ENCODE measurements at regions not wholly inside any gene's neighbourhood (a gene's known extent, or its start where the extent isn't known, plus 50 kb on each side); places are given as distances from the start of the nearest gene placed in this dataset.

DNA sequence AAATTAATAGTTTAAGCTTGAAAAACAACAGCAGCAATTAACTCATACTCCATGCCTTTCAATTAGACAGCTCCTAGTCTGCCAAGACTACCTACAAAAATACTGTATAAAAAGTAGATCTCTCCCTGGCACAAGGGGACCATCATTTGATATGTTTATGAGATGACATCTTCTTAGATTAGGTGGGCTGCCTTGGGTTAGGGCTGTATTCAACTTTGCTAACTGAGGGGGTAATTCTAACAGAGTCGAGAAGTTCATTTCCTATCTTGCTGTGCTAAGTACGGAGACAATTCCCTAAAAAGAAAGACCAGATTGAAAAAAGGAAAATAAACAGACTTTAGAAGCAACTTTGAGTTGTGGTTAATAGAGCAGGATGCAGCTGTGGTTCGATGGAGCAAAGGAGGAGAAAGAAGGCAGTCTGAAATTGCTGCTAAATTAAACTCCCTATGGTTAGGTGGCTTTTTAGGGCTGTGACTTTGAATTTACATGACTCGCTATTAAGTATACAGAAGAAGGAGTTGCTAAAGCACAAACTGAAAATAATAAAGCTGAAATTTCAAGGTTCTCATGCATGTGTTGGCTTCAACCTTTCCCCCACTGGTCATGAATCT is 75.4 kb downstream of the CDC7 start:
- H3K9ac ChIP-seq (ENCODE audit: low read length in 5 of 5): no peak overlapping the region
- no peaks in the 10 kb centered on the region for H3K9me3 ChIP-seq (ENCODE audit: control insufficient read depth in 5 of 5, low read length in 5 of 5)
- H3K27me3 ChIP-seq (ENCODE audit: control insufficient read depth in 5 of 5, insufficient read depth in 4 of 5, low read length in 5 of 5): no peaks in the 10 kb centered on the region
- no peaks in the 10 kb centered on the region for H3K36me3 ChIP-seq (ENCODE audit: control insufficient read depth in 5 of 5, insufficient read depth in 5 of 5, low read length in 5 of 5)
- H3K27ac ChIP-seq (ENCODE audit: low read depth, low read length): no peak overlapping the region
- H3K4me1 ChIP-seq (ENCODE audit: control insufficient read depth in 5 of 5, insufficient read depth in 5 of 5, low read length in 5 of 5): peaks cover 0 to 16% (median 12%) of the 10 kb centered on the region in 5 donors
- no peak overlapping the region for H3K4me3 ChIP-seq (ENCODE audit: low read depth in 1 of 5, low read length in 5 of 5)

DNA sequence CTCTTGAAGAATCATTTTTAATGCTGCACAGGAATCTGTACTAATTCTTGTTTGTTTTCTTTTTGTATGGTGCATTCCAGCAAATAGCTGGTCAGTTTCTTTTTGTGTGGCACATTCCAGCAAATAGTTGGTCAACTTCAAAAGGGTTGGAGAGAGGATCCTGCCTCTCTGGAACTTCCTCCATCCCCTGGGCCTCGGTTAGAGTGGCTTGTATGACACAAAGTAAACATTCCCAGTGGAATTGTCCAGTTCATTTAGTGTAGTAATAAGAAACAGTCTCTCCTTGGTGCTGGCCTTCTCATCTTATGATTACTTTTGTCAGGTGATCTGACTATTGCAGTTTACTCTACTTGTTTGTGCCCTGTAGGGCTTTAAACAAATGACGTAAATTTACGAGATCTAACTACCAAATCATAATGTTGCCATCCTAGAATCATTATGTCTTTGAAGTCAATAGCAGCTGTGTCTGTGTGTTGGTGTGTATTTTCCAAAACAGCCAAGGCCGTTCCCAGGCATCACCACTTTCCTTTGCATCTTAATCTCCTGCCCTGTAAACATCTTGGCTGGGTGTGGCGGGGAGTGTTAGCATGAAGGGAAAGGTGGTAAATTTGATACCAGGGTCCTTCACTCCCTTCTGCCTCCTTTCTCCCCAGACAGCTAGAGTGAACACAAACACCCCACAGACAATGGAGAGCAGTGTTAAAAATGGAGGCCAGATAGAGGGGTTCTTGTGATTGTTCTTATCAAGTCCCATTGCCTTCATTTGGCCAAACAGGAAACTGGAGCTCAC is 77.9 kb downstream of the CDC7 start:
- no peaks in the 10 kb centered on the region for H3K27me3 ChIP-seq (ENCODE audit: control insufficient read depth in 5 of 5, insufficient read depth in 4 of 5, low read length in 5 of 5)
- H3K9ac ChIP-seq (ENCODE audit: low read length in 5 of 5): no peak overlapping the region
- no peaks in the 10 kb centered on the region for H3K9me3 ChIP-seq (ENCODE audit: control insufficient read depth in 5 of 5, low read length in 5 of 5)
- H3K4me3 ChIP-seq (ENCODE audit: low read depth in 1 of 5, low read length in 5 of 5): no peak overlapping the region
- H3K27ac ChIP-seq (ENCODE audit: low read depth, low read length): no peak overlapping the region
- H3K4me1 ChIP-seq (ENCODE audit: control insufficient read depth in 5 of 5, insufficient read depth in 5 of 5, low read length in 5 of 5): peaks cover 0 to 12% (median 3%) of the 10 kb centered on the region in 5 donors
- no peaks in the 10 kb centered on the region for H3K36me3 ChIP-seq (ENCODE audit: control insufficient read depth in 5 of 5, insufficient read depth in 5 of 5, low read length in 5 of 5)

DNA sequence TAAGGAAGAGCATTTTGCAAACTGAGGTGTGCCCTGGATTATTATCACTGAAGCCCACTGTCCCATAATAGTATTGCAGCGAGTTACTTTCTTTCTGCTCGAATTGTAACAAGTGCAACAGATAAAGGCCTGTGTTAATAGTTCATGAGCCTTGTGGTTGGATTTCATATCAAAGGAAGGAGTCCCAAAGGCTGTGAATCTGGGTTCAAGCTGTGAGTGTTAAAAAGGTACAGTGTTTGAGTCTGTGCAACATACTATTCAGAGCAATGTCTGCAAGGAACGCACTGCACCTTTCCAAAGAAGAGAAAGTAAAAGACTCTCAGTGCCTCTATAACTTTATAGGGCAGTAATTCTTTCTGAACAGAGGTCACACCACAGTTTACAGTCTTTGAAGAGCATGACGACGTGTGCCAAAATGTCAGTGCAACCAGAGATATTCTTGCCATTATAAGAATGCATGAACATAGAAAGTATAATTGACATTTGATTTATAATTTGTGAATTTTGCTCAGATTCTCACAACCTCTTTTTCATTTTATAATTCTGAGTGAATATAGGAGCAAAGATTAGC is 79.1 kb downstream of the CDC7 start:
- no peak overlapping the region for H3K9ac ChIP-seq (ENCODE audit: low read length in 5 of 5)
- H3K4me3 ChIP-seq (ENCODE audit: low read depth in 1 of 5, low read length in 5 of 5): no peak overlapping the region
- peaks cover 0 to 12% (median 5%) of the 10 kb centered on the region in 5 donors for H3K4me1 ChIP-seq (ENCODE audit: control insufficient read depth in 5 of 5, insufficient read depth in 5 of 5, low read length in 5 of 5)
- no peaks in the 10 kb centered on the region for H3K36me3 ChIP-seq (ENCODE audit: control insufficient read depth in 5 of 5, insufficient read depth in 5 of 5, low read length in 5 of 5)
- no peaks in the 10 kb centered on the region for H3K9me3 ChIP-seq (ENCODE audit: control insufficient read depth in 5 of 5, low read length in 5 of 5)
- H3K27ac ChIP-seq (ENCODE audit: low read depth, low read length): no peak overlapping the region
- no peaks in the 10 kb centered on the region for H3K27me3 ChIP-seq (ENCODE audit: control insufficient read depth in 5 of 5, insufficient read depth in 4 of 5, low read length in 5 of 5)

DNA sequence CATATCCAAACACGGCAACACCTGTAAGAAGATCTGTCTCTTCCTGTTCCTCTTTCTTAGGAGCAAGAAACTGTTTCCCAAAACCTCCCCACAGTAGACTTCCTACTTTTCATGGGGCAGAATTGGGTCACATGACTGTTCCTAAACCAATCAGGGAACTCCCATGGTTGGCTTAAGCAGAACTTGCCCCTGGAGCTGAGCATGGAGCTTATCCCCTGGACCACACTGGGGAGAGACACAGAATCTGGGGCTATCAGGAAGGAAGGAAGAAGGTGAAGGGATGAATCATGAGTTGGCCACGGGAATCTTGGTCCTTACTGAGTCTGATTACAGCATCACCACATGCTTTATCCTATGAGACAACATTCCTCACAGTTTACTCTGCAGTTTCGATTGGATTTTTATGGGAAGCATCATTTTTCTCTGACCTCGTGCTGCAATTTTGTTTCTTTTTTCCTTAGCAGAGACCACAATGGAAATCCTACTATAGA is 81.8 kb downstream of the CDC7 start:
- peaks cover 2 to 12% (median 8%) of the 10 kb centered on the region in 5 donors for H3K4me1 ChIP-seq (ENCODE audit: control insufficient read depth in 5 of 5, insufficient read depth in 5 of 5, low read length in 5 of 5)
- H3K36me3 ChIP-seq (ENCODE audit: control insufficient read depth in 5 of 5, insufficient read depth in 5 of 5, low read length in 5 of 5): no peaks in the 10 kb centered on the region
- no peaks in the 10 kb centered on the region for H3K27me3 ChIP-seq (ENCODE audit: control insufficient read depth in 5 of 5, insufficient read depth in 4 of 5, low read length in 5 of 5)
- H3K4me3 ChIP-seq (ENCODE audit: low read depth in 1 of 5, low read length in 5 of 5): no peak overlapping the region
- no peaks in the 10 kb centered on the region for H3K9me3 ChIP-seq (ENCODE audit: control insufficient read depth in 5 of 5, low read length in 5 of 5)
- H3K9ac ChIP-seq (ENCODE audit: low read length in 5 of 5): no peak overlapping the region
- H3K27ac ChIP-seq (ENCODE audit: low read depth, low read length): peak overlapping the region; percentile 3

DNA sequence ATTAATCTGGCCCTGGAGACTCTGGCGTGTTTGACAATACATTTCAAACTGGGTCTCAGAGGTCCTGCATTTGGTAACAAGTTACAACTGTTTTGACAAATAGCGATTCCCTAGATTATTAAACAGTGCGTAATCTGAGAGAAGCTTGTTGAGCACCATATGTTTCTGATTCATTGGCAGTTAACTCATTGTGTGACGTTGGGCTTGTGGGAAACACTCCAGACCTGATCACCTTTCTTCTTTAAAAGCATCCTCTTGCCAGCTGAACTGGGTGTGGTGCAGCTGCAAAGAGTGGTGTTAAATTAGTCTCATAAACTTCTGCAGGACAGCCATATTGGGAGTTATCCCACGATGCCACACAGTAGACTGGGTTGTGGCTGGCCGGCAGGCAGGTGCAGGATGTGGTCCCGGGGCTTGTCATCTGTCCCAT is 82.7 kb downstream of the CDC7 start:
- no peak overlapping the region for H3K27ac ChIP-seq (ENCODE audit: low read depth, low read length)
- H3K4me3 ChIP-seq (ENCODE audit: low read depth in 1 of 5, low read length in 5 of 5): no peak overlapping the region
- H3K4me1 ChIP-seq (ENCODE audit: control insufficient read depth in 5 of 5, insufficient read depth in 5 of 5, low read length in 5 of 5): peaks cover 2 to 12% (median 8%) of the 10 kb centered on the region in 5 donors
- H3K27me3 ChIP-seq (ENCODE audit: control insufficient read depth in 5 of 5, insufficient read depth in 4 of 5, low read length in 5 of 5): no peaks in the 10 kb centered on the region
- H3K9me3 ChIP-seq (ENCODE audit: control insufficient read depth in 5 of 5, low read length in 5 of 5): no peaks in the 10 kb centered on the region
- H3K9ac ChIP-seq (ENCODE audit: low read length in 5 of 5): no peak overlapping the region
- H3K36me3 ChIP-seq (ENCODE audit: control insufficient read depth in 5 of 5, insufficient read depth in 5 of 5, low read length in 5 of 5): no peaks in the 10 kb centered on the region

DNA sequence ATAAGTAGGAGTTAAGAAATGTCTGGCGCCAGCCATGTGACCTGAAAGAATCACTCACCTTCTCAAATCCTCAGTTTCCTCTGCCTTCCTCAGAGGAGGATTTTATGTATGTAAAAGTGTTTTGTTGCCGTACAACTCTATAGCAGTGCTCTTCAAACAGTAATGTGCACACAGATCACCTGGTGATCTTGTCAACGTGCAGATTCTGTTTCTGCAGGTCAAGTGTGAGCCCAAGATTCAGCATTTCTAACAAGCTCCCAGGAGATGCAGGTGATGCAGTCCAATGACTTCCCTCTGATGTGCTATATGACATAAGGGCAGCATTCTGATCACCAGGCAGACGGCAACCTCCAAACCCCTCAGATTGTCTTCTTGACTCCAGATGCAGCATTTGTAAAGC is 83.7 kb downstream of the CDC7 start:
- no peak overlapping the region for H3K4me3 ChIP-seq (ENCODE audit: low read depth in 1 of 5, low read length in 5 of 5)
- no peaks in the 10 kb centered on the region for H3K36me3 ChIP-seq (ENCODE audit: control insufficient read depth in 5 of 5, insufficient read depth in 5 of 5, low read length in 5 of 5)
- no peaks in the 10 kb centered on the region for H3K27me3 ChIP-seq (ENCODE audit: control insufficient read depth in 5 of 5, insufficient read depth in 4 of 5, low read length in 5 of 5)
- peaks cover 2 to 12% (median 8%) of the 10 kb centered on the region in 5 donors for H3K4me1 ChIP-seq (ENCODE audit: control insufficient read depth in 5 of 5, insufficient read depth in 5 of 5, low read length in 5 of 5)
- no peak overlapping the region for H3K9ac ChIP-seq (ENCODE audit: low read length in 5 of 5)
- no peaks in the 10 kb centered on the region for H3K9me3 ChIP-seq (ENCODE audit: control insufficient read depth in 5 of 5, low read length in 5 of 5)
- no peak overlapping the region for H3K27ac ChIP-seq (ENCODE audit: low read depth, low read length)

DNA sequence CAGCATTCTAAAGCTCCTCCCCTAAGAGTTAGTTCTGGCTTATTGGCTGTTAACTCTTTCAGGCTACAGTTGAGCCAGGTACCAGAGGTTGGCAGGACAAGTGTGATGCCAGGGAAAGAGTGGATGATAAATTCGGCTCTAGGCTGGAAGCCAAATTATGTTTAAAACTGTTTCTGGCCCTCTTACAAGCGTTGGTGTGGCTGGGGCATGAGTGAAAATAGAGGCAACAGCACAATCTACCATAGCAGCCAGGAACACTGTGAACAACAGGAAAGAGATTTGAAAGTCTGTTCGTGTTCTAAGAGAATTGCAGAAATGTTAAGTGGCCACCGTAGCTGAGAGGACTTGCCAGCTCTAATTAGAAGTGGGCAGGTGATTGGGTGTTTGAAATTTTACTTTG is 84.2 kb downstream of the CDC7 start:
- Histone ChIP-seq H3K9me3 (ENCODE audit: control insufficient read depth in 5 of 5, low read length in 5 of 5) (no peaks in the 10 kb centered on the region), H3K9ac (ENCODE audit: low read length in 5 of 5) (no peak overlapping the region), H3K27me3 (ENCODE audit: control insufficient read depth in 5 of 5, insufficient read depth in 4 of 5, low read length in 5 of 5) (no peaks in the 10 kb centered on the region), H3K27ac (ENCODE audit: low read depth, low read length) (no peak overlapping the region), H3K36me3 (ENCODE audit: control insufficient read depth in 5 of 5, insufficient read depth in 5 of 5, low read length in 5 of 5) (no peaks in the 10 kb centered on the region), H3K4me3 (ENCODE audit: low read depth in 1 of 5, low read length in 5 of 5) (no peak overlapping the region), H3K4me1 (ENCODE audit: control insufficient read depth in 5 of 5, insufficient read depth in 5 of 5, low read length in 5 of 5) (peaks cover 2 to 8% (median 7%) of the 10 kb centered on the region in 5 donors)

DNA sequence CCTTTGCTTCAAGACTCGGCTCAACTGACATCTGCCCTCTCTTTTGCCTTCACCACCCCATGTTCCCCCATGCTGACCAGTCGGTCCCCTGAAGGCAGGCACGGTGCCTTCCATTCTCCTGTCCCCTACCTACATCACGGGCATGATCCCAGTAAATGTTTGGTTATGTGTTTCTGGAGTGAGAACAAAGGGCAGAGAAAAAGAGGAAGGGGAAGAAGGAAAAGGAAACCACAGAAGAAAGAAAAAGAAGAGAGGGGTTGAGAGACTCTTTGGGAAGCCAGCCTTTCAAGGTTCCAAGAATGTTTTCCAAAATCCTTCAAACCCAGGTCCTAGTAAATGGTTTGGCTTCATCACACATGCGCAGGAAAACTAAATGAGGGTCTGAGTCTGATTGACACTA is 84.9 kb downstream of the CDC7 start:
- Histone ChIP-seq H3K4me3 (ENCODE audit: low read depth in 1 of 5, low read length in 5 of 5) (no peak overlapping the region), H3K27ac (ENCODE audit: low read depth, low read length) (no peak overlapping the region)

DNA sequence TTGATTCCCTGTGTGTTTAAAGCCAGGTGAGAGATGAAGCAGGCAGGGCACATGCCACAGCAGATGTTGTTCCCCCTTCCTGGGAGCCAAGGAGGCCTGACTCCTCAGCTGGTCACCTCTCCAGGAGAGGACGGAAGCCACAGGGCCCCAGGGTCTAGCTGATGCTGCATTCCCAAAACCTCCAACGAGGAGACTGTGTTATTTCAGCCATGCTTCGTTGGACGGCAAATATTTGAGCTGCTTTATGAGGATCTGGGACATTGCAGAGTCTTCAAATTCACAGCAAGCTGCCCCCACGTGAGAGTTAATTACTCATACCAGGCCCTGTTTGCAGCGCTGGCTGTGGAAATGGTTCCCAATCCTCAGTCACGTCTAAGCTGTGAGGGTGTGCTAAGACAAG is 85.3 kb downstream of the CDC7 start:
- Histone ChIP-seq H3K9ac (ENCODE audit: low read length in 5 of 5) (no peak overlapping the region), H3K36me3 (ENCODE audit: control insufficient read depth in 5 of 5, insufficient read depth in 5 of 5, low read length in 5 of 5) (no peaks in the 10 kb centered on the region), H3K9me3 (ENCODE audit: control insufficient read depth in 5 of 5, low read length in 5 of 5) (no peaks in the 10 kb centered on the region), H3K4me1 (ENCODE audit: control insufficient read depth in 5 of 5, insufficient read depth in 5 of 5, low read length in 5 of 5) (peaks cover 2 to 9% (median 9%) of the 10 kb centered on the region in 5 donors), H3K27ac (ENCODE audit: low read depth, low read length) (no peak overlapping the region), H3K4me3 (ENCODE audit: low read depth in 1 of 5, low read length in 5 of 5) (no peak overlapping the region), H3K27me3 (ENCODE audit: control insufficient read depth in 5 of 5, insufficient read depth in 4 of 5, low read length in 5 of 5) (no peaks in the 10 kb centered on the region)

More for the DNA sequence above, 84.9 kb downstream of the CDC7 start:
- H3K4me1 ChIP-seq (ENCODE audit: control insufficient read depth in 5 of 5, insufficient read depth in 5 of 5, low read length in 5 of 5): peaks cover 2 to 8% (median 6%) of the 10 kb centered on the region in 5 donors
- H3K9me3 ChIP-seq (ENCODE audit: control insufficient read depth in 5 of 5, low read length in 5 of 5): no peaks in the 10 kb centered on the region
- H3K9ac ChIP-seq (ENCODE audit: low read length in 5 of 5): no peak overlapping the region
- no peaks in the 10 kb centered on the region for H3K27me3 ChIP-seq (ENCODE audit: control insufficient read depth in 5 of 5, insufficient read depth in 4 of 5, low read length in 5 of 5)
- no peaks in the 10 kb centered on the region for H3K36me3 ChIP-seq (ENCODE audit: control insufficient read depth in 5 of 5, insufficient read depth in 5 of 5, low read length in 5 of 5)

DNA sequence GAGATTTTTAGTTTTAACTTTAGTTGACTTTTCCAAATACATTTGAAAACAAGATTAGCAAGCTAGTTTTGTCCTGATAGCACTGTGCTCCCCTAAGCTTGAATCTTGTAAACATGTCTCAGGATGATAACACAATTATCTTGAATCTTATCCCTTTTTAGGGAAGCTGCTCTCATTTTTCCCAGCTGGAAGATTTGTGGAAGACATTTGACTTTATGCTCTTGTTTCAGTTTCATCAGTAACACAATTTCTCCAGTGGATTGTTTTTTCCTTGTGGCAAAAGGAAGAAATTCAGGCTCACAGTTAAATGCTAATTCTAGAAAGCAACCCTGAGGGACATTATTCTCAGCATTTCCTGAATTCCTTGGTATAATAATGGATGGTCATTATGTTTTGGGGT is 88.8 kb downstream of the CDC7 start:
- no peak overlapping the region for H3K9ac ChIP-seq (ENCODE audit: low read length in 5 of 5)
- H3K4me3 ChIP-seq (ENCODE audit: low read depth in 1 of 5, low read length in 5 of 5): no peak overlapping the region
- no peaks in the 10 kb centered on the region for H3K27me3 ChIP-seq (ENCODE audit: control insufficient read depth in 5 of 5, insufficient read depth in 4 of 5, low read length in 5 of 5)
- peaks cover 0 to 18% (median 12%) of the 10 kb centered on the region in 5 donors for H3K4me1 ChIP-seq (ENCODE audit: control insufficient read depth in 5 of 5, insufficient read depth in 5 of 5, low read length in 5 of 5)
- H3K27ac ChIP-seq (ENCODE audit: low read depth, low read length): peak overlapping the region; percentile 14
- H3K9me3 ChIP-seq (ENCODE audit: control insufficient read depth in 5 of 5, low read length in 5 of 5): no peaks in the 10 kb centered on the region
- H3K36me3 ChIP-seq (ENCODE audit: control insufficient read depth in 5 of 5, insufficient read depth in 5 of 5, low read length in 5 of 5): no peaks in the 10 kb centered on the region

Data from subcutaneous abdominal adipose tissue (tissue), 5 donors.